ENCODE measurements at regions not wholly inside any gene's neighbourhood (a gene's known extent, or its start where the extent isn't known, plus 50 kb on each side); places are given as distances from the start of the nearest gene placed in this dataset.

- DNase-seq, result no peak
Observed at GRCh38 chr6:43944908-43945767, 175.1 kb downstream of the VEGFA start.

GRCh38 chr6:43943781-43944250, 173.8 kb downstream of the VEGFA start:
- DNase-seq, result no peak

GRCh38 chr6:43943099-43943766, 173.2 kb downstream of the VEGFA start:
- DNase-seq, result no peak

- no peak for DNase-seq
Observed at GRCh38 chr6:43942616-43943015, 172.6 kb downstream of the VEGFA start.

GRCh38 chr6:43942011-43942442, 172.0 kb downstream of the VEGFA start:
- DNase-seq, result no peak

- DNase-seq, result no peak
Observed at GRCh38 chr6:43941174-43941573, 171.2 kb downstream of the VEGFA start.

- no peak for DNase-seq
Observed at GRCh38 chr6:43940393-43941087, 170.5 kb downstream of the VEGFA start.

GRCh38 chr6:43940071-43940392, 170.0 kb downstream of the VEGFA start:
- DNase-seq, result no peak

- DNase-seq, result no peak
Observed at GRCh38 chr6:43939281-43940070, 169.5 kb downstream of the VEGFA start.

GRCh38 chr6:43938178-43939105, 168.4 kb downstream of the VEGFA start:
- DNase-seq, result no peak

- DNase-seq, result no peak
Observed at GRCh38 chr6:43937236-43938177, 167.5 kb downstream of the VEGFA start.

- DNase-seq, result no peak
Observed at GRCh38 chr6:43936476-43936875, 166.5 kb downstream of the VEGFA start.

GRCh38 chr6:43935921-43936439, 166.0 kb downstream of the VEGFA start:
- no peak for DNase-seq

GRCh38 chr6:43934803-43935602, 165.0 kb downstream of the VEGFA start:
- no peak for DNase-seq

- no peak for DNase-seq
Observed at GRCh38 chr6:43934183-43934802, 164.3 kb downstream of the VEGFA start.

- DNase-seq, result no peak
Observed at GRCh38 chr6:43933148-43933885, 163.3 kb downstream of the VEGFA start.

GRCh38 chr6:43932259-43933147, 162.5 kb downstream of the VEGFA start:
- DNase-seq, result no peak
